ENCODE measurements at regions not wholly inside any gene's neighbourhood (a gene's known extent, or its start where the extent isn't known, plus 50 kb on each side); places are given as distances from the start of the nearest gene placed in this dataset.

- in situ Hi-C loops (cut with HindIII; ENCODE audit: low pct_ligation_motif_present, low sequenced_read_pairs): no loop called here
- Histone ChIP-seq H3K27ac (no peak overlapping the region), H3K27me3 (replicated peaks) (no peaks in the 10 kb centered on the region), H3K36me3 (replicated peaks) (no peaks in the 10 kb centered on the region), H3K4me3 (ENCODE audit: low read depth, low read length) (no peak overlapping the region)
- no peak for DNase-seq
- no peak for TF ChIP-seq CTCF (IDR thresholded peaks at IDR 0.05; ENCODE audit: low read depth, low read length, missing control alignments)
Observed at GRCh38 chr4:126697748-126698147, 935.0 kb upstream of the INTU start.

DNA sequence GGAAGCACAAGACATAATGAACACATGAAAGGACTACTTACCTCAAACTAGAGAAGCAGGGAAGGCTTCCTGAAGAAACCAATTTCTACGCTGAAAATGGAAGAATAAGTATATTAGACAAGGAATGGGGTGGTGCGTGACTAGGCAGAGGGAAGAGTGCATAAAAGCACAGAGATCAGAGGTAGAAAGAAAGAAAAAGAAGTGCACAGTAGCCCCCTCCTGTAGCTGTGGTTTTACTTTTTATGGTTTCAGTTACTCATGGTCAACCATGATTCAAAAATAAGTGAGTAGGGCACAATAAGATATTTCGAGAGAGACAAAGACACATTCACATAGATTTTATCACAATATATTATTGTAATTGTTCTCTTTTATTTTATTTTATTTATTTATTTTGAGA is 934.5 kb upstream of the INTU start:
- no peak for DNase-seq
- in situ Hi-C loops (cut with HindIII; ENCODE audit: low pct_ligation_motif_present, low sequenced_read_pairs): no loop called here
- no peaks in the 10 kb centered on the region for H3K36me3 ChIP-seq (replicated peaks)
- no peak overlapping the region for H3K4me3 ChIP-seq (ENCODE audit: low read depth, low read length)
- no peak for TF ChIP-seq CTCF (IDR thresholded peaks at IDR 0.05; ENCODE audit: low read depth, low read length, missing control alignments)
- no peaks in the 10 kb centered on the region for H3K27me3 ChIP-seq (replicated peaks)
- no peak overlapping the region for H3K27ac ChIP-seq

DNA sequence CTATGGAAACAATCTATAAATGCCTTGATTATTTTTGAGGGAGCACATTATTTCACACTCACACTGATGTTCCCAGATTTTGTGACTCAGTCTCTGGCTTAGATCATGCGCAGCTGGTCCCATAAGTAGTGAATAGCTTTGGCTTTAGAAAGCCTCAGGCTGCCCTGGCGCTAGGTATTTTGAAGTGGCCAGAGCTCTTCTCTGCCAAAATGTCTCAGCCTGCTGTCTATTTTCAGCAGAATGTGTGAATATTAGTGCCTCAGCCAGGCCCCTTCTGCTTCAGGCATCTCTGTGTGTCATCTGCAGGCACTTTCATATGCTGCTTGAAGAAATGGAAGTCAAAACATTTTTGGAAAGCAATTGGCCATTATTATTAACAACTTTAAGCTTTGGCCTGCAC is 931.0 kb upstream of the INTU start:
- in situ Hi-C loops (cut with HindIII; ENCODE audit: low pct_ligation_motif_present, low sequenced_read_pairs): no loop called here
- no peak overlapping the region for H3K27ac ChIP-seq
- H3K4me3 ChIP-seq (ENCODE audit: low read depth, low read length): no peak overlapping the region
- peak; percentile 33 for DNase-seq
- no peaks in the 10 kb centered on the region for H3K27me3 ChIP-seq (replicated peaks)
- no peak for TF ChIP-seq CTCF (IDR thresholded peaks at IDR 0.05; ENCODE audit: low read depth, low read length, missing control alignments)
- H3K36me3 ChIP-seq (replicated peaks): no peaks in the 10 kb centered on the region

DNA sequence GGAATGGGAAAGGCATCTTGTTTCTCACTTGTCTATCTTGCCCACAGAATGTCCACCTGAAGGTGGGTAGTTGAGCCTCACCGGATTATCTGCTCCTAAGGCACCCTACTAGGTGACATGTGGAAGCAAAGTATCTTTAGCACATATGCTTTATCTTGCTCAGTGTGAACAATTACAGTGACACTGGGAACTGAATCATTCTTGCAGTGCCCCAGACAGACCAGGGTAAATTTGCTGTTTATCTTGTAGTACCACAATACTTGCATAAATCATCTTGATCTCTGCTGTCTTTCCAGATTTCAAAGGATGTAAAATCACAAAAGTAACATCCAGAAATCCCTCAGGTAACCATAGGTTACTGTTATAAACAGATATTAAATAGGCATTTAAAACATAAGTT is 930.0 kb upstream of the INTU start:
- no peak for TF ChIP-seq CTCF (IDR thresholded peaks at IDR 0.05; ENCODE audit: low read depth, low read length, missing control alignments)
- in situ Hi-C loops (cut with HindIII; ENCODE audit: low pct_ligation_motif_present, low sequenced_read_pairs): no loop called here
- Histone ChIP-seq H3K27me3 (replicated peaks) (no peaks in the 10 kb centered on the region), H3K4me3 (ENCODE audit: low read depth, low read length) (no peak overlapping the region), H3K27ac (no peak overlapping the region), H3K36me3 (replicated peaks) (no peaks in the 10 kb centered on the region)
- DNase-seq: no peak

DNA sequence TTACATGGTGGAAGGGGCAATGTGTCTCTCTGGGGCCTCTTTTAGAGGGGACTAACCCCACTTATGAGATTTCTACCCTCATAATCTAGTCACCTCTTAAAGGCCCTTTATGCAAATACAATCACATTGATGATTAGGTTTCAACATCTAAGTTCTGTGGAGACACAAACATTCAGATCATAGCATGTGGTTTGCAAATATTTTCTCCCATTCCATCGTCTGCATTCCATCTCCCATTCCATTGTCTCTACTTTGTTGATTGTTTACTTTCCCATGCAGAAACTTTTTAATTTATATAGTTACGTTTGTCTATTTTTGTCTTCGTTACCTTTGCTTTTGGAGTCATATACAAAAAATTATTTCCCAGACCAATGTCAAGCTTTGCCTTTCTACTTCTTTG is 927.5 kb upstream of the INTU start:
- Histone ChIP-seq H3K27ac (no peak overlapping the region), H3K4me3 (ENCODE audit: low read depth, low read length) (no peak overlapping the region), H3K27me3 (replicated peaks) (no peaks in the 10 kb centered on the region), H3K36me3 (replicated peaks) (no peaks in the 10 kb centered on the region)
- in situ Hi-C loops (cut with HindIII; ENCODE audit: low pct_ligation_motif_present, low sequenced_read_pairs): no loop called here
- DNase-seq: peak; percentile 24
- TF ChIP-seq CTCF (IDR thresholded peaks at IDR 0.05; ENCODE audit: low read depth, low read length, missing control alignments): no peak

GRCh38 chr4:126708716-126709115 is 924.0 kb upstream of the INTU start:
- in situ Hi-C loops (cut with HindIII; ENCODE audit: low pct_ligation_motif_present, low sequenced_read_pairs): no loop called here

More at GRCh38 chr4:126708716-126709115, 924.0 kb upstream of the INTU start:
- no peak for DNase-seq
- no peak for TF ChIP-seq CTCF (IDR thresholded peaks at IDR 0.05; ENCODE audit: low read depth, low read length, missing control alignments)
- Histone ChIP-seq H3K27ac (no peak overlapping the region), H3K4me3 (ENCODE audit: low read depth, low read length) (no peak overlapping the region), H3K27me3 (replicated peaks) (no peaks in the 10 kb centered on the region), H3K36me3 (replicated peaks) (no peaks in the 10 kb centered on the region)
